HepG2 (cell line): ENCODE measurements at regions not wholly inside any gene's neighbourhood (a gene's known extent, or its start where the extent isn't known, plus 50 kb on each side); places are given as distances from the start of the nearest gene placed in this dataset.

Experiments
- AKAP8 ChIP-seq: sonication (generic); formaldehyde crosslinking; IDR thresholded peaks from 2 replicates; pipeline ENCODE4 v1.5.1; 2020; ENCODE audit warnings: mild to moderate bottlenecking, missing genetic modification reagents
- CAMTA2 ChIP-seq: sonication (generic); formaldehyde crosslinking; IDR thresholded peaks from 2 replicates; pipeline ENCODE4 v1.4.0; 2020; ENCODE audit warnings: mild to moderate bottlenecking, missing genetic modification reagents, borderline replicate concordance
- ETV5 ChIP-seq: IDR thresholded peaks from 2 replicates; pipeline ENCODE4 v1.6.1; 2018; ENCODE audit warnings: missing biosample characterization, missing genetic modification reagents, inconsistent platforms, borderline replicate concordance
- HNRNPH1 ChIP-seq: fragments of 200-400 bp; formaldehyde crosslinking; optimal IDR thresholded peaks from 2 replicates; pipeline ENCODE3; 2017; ENCODE audit warnings: mild to moderate bottlenecking, low read depth, low read length
- ISX ChIP-seq: sonication (generic); formaldehyde crosslinking; conservative IDR thresholded peaks from 2 replicates; pipeline ENCODE4 v1.5.0; 2020; ENCODE audit warnings: missing genetic modification reagents
- SMAD3 ChIP-seq: sonication (generic); formaldehyde crosslinking; IDR thresholded peaks from 2 replicates; pipeline ENCODE4 v1.4.0; 2020; ENCODE audit warnings: missing genetic modification reagents
- TGIF2 ChIP-seq: IDR thresholded peaks from 2 replicates; pipeline ENCODE4 v1.6.1; 2016; ENCODE audit warnings: control low read depth, missing compliant biosample characterization
- ZNF335 ChIP-seq: sonication (generic); formaldehyde crosslinking; IDR thresholded peaks from 2 replicates; pipeline ENCODE4 v1.4.0; 2020; ENCODE audit warnings: missing genetic modification reagents
- ZNF556 ChIP-seq: sonication (generic); formaldehyde crosslinking; IDR thresholded peaks from 2 replicates; pipeline ENCODE4 v1.4.0; 2020; ENCODE audit warnings: mild to moderate bottlenecking, missing genetic modification reagents, borderline replicate concordance
- ZNF646 ChIP-seq: sonication (generic); formaldehyde crosslinking; IDR thresholded peaks from 2 replicates; pipeline ENCODE4 v1.9.0; 2021; ENCODE audit warnings: mild to moderate bottlenecking, missing genetic modification reagents
- TF ChIP-seq, protein P1 (sequence below): sonication (generic); formaldehyde crosslinking; IDR thresholded peaks from 2 replicates; pipeline ENCODE4 v1.4.0; 2020; ENCODE audit warnings: missing genetic modification reagents, borderline replicate concordance

DNA sequence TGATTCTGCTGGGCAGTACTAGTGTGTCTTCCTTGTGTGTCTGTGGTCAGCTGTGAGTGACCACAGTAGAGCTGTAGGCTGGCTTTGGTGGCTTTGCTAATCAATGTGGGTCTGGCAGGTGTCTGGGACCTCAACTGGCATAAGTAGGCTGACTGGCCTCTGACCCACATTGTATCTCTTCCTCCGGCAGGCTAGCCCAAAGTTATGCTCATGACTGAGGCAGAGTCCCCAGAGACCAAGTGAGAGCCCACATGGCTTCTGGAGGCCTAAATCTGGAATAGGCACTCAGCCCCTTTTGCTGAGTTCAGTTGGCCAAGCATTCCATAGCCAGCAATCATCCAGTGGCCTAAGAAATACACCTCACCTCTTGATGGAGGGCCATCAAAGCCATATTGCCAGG lies 289.1 kb upstream of the SUCLG2 start (continued):
- TF ChIP-seq ZNF646 (CRISPR knock-in tag) (no peak), HNRNPH1 (no peak), ETV5 (CRISPR knock-in tag) (no peak), ZNF335 (CRISPR knock-in tag) (no peak), SMAD3 (no peak), TGIF2 (CRISPR knock-in tag) (no peak), ZNF556 (CRISPR knock-in tag) (no peak), AKAP8 (CRISPR knock-in tag) (no peak), ISX (no peak), CAMTA2 (CRISPR knock-in tag) (no peak)
- TF ChIP-seq, protein P1, sequence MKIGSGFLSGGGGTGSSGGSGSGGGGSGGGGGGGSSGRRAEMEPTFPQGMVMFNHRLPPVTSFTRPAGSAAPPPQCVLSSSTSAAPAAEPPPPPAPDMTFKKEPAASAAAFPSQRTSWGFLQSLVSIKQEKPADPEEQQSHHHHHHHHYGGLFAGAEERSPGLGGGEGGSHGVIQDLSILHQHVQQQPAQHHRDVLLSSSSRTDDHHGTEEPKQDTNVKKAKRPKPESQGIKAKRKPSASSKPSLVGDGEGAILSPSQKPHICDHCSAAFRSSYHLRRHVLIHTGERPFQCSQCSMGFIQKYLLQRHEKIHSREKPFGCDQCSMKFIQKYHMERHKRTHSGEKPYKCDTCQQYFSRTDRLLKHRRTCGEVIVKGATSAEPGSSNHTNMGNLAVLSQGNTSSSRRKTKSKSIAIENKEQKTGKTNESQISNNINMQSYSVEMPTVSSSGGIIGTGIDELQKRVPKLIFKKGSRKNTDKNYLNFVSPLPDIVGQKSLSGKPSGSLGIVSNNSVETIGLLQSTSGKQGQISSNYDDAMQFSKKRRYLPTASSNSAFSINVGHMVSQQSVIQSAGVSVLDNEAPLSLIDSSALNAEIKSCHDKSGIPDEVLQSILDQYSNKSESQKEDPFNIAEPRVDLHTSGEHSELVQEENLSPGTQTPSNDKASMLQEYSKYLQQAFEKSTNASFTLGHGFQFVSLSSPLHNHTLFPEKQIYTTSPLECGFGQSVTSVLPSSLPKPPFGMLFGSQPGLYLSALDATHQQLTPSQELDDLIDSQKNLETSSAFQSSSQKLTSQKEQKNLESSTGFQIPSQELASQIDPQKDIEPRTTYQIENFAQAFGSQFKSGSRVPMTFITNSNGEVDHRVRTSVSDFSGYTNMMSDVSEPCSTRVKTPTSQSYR (CRISPR knock-in tag): no peak
